ENCODE measurements at regions not wholly inside any gene's neighbourhood (a gene's known extent, or its start where the extent isn't known, plus 50 kb on each side); places are given as distances from the start of the nearest gene placed in this dataset.

DNA sequence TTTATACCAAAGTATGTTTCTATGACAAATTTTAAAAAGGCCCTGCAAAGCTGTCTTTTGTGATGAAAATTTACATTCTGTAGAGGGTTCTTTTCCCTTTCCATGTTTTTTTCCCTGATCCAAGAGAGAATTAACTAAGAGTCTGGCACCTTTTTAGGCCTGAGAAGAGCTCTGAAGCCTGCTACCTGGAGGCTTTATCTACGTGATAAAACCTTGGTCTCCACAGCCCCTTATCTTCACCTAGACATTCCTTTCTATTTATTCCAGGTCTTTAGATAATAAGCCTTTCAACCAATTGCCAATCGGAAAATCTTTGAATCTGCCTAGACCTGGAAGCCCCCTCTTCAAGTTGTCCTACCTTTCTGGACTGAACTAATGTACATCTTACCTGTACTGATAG, 774.1 kb upstream of the LRRTM1 start:
- no peak for ATAC-seq
- intact Hi-C loops (cut with DNase I): no loop called here
- WGBS, 4 donors: 45 to 57% (median 49%) methylated on average over 2 of the region's 2 CpGs

GRCh38 chr2:81078102-81078501, 773.5 kb upstream of the LRRTM1 start:
- intact Hi-C loops (cut with DNase I): no loop called here
- WGBS, 4 donors: 57 to 77% (median 72%) methylated on average over 4 of the region's 4 CpGs

More for the DNA sequence above, 774.1 kb upstream of the LRRTM1 start:
- TF ChIP-seq, protein P1, sequence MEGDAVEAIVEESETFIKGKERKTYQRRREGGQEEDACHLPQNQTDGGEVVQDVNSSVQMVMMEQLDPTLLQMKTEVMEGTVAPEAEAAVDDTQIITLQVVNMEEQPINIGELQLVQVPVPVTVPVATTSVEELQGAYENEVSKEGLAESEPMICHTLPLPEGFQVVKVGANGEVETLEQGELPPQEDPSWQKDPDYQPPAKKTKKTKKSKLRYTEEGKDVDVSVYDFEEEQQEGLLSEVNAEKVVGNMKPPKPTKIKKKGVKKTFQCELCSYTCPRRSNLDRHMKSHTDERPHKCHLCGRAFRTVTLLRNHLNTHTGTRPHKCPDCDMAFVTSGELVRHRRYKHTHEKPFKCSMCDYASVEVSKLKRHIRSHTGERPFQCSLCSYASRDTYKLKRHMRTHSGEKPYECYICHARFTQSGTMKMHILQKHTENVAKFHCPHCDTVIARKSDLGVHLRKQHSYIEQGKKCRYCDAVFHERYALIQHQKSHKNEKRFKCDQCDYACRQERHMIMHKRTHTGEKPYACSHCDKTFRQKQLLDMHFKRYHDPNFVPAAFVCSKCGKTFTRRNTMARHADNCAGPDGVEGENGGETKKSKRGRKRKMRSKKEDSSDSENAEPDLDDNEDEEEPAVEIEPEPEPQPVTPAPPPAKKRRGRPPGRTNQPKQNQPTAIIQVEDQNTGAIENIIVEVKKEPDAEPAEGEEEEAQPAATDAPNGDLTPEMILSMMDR (IDR thresholded peaks at IDR 0.05): no peak
- no peak for TF ChIP-seq POLR2A (IDR thresholded peaks at IDR 0.05)
- H3K4me3 ChIP-seq: no peak overlapping the region
- H3K27ac ChIP-seq: no peak overlapping the region
- H3K4me1 ChIP-seq: no peaks in the 10 kb centered on the region
- no peak for DNase-seq
- no peaks in the 10 kb centered on the region for H3K36me3 ChIP-seq
- H3K9me3 ChIP-seq: peaks cover 0 to 19% (median 0%) of the 10 kb centered on the region in 12 donors
- no peaks in the 10 kb centered on the region for H3K27me3 ChIP-seq

GRCh38 chr2:81077396-81077795, 772.8 kb upstream of the LRRTM1 start:
- no peak for ATAC-seq
- no peak for DNase-seq
- H3K27me3 ChIP-seq: no peaks in the 10 kb centered on the region
- intact Hi-C loops (cut with DNase I): no loop called here
- no peak overlapping the region for H3K27ac ChIP-seq
- no peaks in the 10 kb centered on the region for H3K4me1 ChIP-seq
- H3K4me3 ChIP-seq: no peak overlapping the region
- H3K9me3 ChIP-seq: peaks cover 0 to 19% (median 0%) of the 10 kb centered on the region in 12 donors
- no peaks in the 10 kb centered on the region for H3K36me3 ChIP-seq
- no peak for TF ChIP-seq POLR2A (IDR thresholded peaks at IDR 0.05)
- TF ChIP-seq, protein P1 (IDR thresholded peaks at IDR 0.05): no peak
- 69 to 71% (median 69%) methylated on average over 5 of the region's 5 CpGs for whole genome bisulfite sequencing, 4 donors

More at GRCh38 chr2:81078102-81078501, 773.5 kb upstream of the LRRTM1 start:
- Histone ChIP-seq H3K27me3 (no peaks in the 10 kb centered on the region), H3K4me1 (no peaks in the 10 kb centered on the region), H3K36me3 (no peaks in the 10 kb centered on the region), H3K4me3 (no peak overlapping the region), H3K9me3 (peaks cover 0 to 19% (median 0%) of the 10 kb centered on the region in 12 donors), H3K27ac (no peak overlapping the region)
- ATAC-seq (no peak), DNase-seq (no peak)
- no peak for TF ChIP-seq POLR2A (IDR thresholded peaks at IDR 0.05)
- TF ChIP-seq, protein P1 (IDR thresholded peaks at IDR 0.05): no peak

GRCh38 chr2:81073412-81073811, 768.9 kb upstream of the LRRTM1 start:
- no peak for DNase-seq
- Histone ChIP-seq H3K4me1 (no peaks in the 10 kb centered on the region), H3K27me3 (no peaks in the 10 kb centered on the region), H3K9me3 (peaks cover 0 to 5% (median 0%) of the 10 kb centered on the region in 12 donors), H3K27ac (no peak overlapping the region), H3K4me3 (no peak overlapping the region), H3K36me3 (no peaks in the 10 kb centered on the region)
- intact Hi-C loops (cut with DNase I): no loop called here
- ATAC-seq: no peak
- WGBS, 4 donors: 67 to 83% (median 79%) methylated on average over 1 of the region's 1 CpG
- TF ChIP-seq, protein P1 (IDR thresholded peaks at IDR 0.05): no peak

Measured in heart left ventricle (tissue), 16 donors.